ENCODE measurements at regions not wholly inside any gene's neighbourhood (a gene's known extent, or its start where the extent isn't known, plus 50 kb on each side); places are given as distances from the start of the nearest gene placed in this dataset.

- H3K27ac Mint-ChIP-seq = no peak overlapping the region
- no peak for DNase-seq
- H3K4me1 Mint-ChIP-seq = no peaks in the 10 kb centered on the region
These were observed 58.0 kb upstream of the SLC4A11 start for GRCh38 chr20:3297079-3297378.

GRCh38 chr20:3296261-3297078 lies 57.5 kb upstream of the SLC4A11 start:
- no peak for DNase-seq

More at GRCh38 chr20:3297079-3297378, 58.0 kb upstream of the SLC4A11 start:
- POLR2A ChIA-PET = interaction anchor here (0.6 kb wide), 1 partner anchor 77 kb away, joined by 3 read pairs; no protein-coding TSS in a partner anchor
- ATAC-seq (ENCODE audit: low read depth) = no peak
- Mint-ChIP-seq H3K36me3 (peaks cover 2% of the 10 kb centered on the region), H3K9me3 (no peaks in the 10 kb centered on the region), H3K27me3 (no peaks in the 10 kb centered on the region), H3K4me3 (no peak overlapping the region)

More at GRCh38 chr20:3296261-3297078, 57.5 kb upstream of the SLC4A11 start:
- Mint-ChIP-seq H3K4me1 (no peaks in the 10 kb centered on the region), H3K36me3 (peaks cover 2% of the 10 kb centered on the region), H3K27me3 (no peaks in the 10 kb centered on the region), H3K27ac (no peak overlapping the region), H3K9me3 (no peaks in the 10 kb centered on the region), H3K4me3 (no peak overlapping the region)
- POLR2A ChIA-PET = interaction anchor here (0.7 kb wide), 1 partner anchor 25 kb away, joined by 3 read pairs; no protein-coding TSS in a partner anchor
- ATAC-seq (ENCODE audit: low read depth) = no peak
